Dermis microvascular lymphatic vessel endothelial cell (primary cell): ENCODE measurements at regions not wholly inside any gene's neighbourhood (a gene's known extent, or its start where the extent isn't known, plus 50 kb on each side); places are given as distances from the start of the nearest gene placed in this dataset.

Experiments used
- DNase-seq, 2 donors: peaks; one replicate each; pipeline versions ENCODE4 v3.0.0 to v3.0.0-alpha.2; 2010; ENCODE audit warnings: low read depth in 2 of 2

DNA sequence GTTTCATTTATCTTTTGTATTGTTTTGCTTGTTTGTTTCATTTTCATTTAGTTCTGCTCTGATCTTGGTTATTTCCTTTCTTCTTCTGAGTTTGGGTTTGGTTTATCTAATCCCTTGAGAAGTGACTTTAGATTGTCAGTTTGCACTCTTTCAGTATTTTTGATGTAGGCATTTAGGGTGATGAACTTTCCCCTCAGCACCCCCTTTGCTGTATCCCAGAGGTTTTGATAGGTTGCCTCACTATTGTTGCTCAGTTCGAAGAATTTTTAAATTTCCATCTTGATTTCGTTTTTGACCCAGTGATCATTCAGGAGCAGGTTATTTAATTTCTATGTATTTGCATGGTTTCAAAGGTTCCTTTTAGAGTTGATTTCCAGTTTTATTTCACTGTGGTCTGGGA lies 119.6 kb upstream of the SSTR4 start:
- DNase-seq = no peak

DNA sequence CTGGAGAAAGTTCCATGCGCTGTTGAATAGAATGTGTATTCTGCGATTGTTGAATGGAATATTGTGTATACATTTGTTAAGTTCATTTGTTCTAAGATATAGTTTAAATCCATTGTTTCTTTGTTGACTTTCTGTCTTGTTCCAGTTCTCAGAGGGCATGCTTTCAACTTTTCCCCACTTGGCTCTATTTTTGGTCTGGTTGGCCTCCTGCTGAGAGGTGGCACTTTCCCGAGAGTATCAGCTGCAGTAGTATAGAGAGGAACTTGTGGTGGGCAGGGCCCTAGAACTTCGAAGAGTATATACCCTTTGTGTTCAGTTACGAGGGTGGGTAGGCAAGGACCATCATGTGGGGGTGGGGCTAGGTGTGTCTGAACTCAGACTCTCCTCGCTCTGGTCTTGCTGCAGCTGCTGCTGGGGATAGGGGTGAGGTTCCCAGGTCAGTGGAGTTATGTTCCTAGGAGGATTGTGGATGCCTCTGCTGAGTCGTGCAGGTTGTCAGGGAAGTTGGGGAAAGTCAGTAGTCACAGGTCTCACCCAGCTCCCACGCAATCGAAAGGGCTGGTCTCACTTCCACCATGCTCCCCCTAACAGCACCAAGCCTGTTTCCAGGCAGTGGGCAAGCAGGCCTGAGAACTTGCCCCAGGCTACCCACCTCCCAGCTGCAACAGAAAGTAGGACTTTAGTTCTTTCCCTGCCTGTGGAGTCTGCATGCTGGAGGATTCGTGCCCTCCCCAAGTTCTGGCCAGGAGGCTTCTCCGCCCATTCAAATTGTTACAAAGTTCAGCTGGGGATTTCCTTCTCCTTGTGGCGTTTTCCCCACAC lies 118.9 kb upstream of the SSTR4 start:
- no peak for DNase-seq

- DNase-seq = no peak
Observed at GRCh38 chr20:22918286-22918983, 116.7 kb upstream of the SSTR4 start.

DNA sequence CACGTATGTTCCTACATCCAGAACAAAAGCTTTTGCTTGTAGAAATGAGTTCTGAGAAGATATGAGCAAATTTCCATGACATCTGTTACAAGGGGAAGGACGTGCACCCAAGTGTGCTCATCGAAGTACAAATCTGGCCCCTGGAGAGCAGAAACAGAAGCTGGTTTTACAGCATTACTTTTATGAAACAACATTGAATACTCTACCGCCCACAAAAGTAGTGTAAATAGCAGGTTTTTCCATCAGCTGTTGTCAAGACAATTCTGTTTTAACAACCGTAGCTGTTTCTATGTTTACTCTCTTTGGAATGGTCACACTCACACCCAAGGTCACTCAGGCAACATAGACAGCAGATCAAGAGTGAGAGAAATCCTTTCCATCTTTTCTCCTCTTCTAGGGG lies 114.2 kb upstream of the SSTR4 start:
- DNase-seq = no peak

- peak in 1 of 2 donors; percentile 51 for DNase-seq
Observed at GRCh38 chr20:22921595-22922421, 113.3 kb upstream of the SSTR4 start.

GRCh38 chr20:22922987-22923386 lies 112.1 kb upstream of the SSTR4 start:
- DNase-seq = no peak

DNA sequence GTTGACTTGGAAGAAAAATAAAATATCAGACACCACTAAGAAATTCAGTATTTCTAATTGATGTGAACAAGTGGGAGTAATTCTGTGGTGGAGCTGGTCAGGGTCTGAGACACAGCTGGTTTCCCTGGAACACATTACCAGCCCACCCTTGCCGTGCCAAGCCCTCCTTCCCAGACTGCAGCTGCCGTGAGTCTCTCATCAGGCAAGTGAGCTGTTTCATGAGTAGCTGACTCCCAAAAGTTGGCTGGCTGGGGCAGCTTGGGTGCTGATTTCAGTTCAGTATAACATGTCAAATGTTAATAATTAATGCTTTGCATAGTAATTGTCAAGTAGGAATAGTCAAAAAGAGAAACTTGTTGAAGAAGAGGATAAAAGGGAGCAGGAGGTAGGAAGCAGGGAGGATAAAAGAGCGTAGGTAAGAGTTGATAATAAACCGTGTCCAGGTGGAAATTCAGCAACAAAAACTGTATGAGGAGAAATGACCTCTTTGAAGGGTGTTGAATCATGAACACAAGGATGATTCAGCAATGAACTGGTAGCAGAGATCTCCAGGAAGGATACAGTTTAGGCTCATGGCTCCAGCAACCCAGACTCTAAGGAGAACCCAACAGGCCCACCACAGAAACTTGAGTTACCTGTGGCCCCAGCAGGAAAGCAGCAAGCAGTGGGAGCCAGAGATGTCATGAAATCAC lies 110.9 kb upstream of the SSTR4 start:
- no peak for DNase-seq

- no peak for DNase-seq
Observed at GRCh38 chr20:22924949-22925612, 110.0 kb upstream of the SSTR4 start.

DNA sequence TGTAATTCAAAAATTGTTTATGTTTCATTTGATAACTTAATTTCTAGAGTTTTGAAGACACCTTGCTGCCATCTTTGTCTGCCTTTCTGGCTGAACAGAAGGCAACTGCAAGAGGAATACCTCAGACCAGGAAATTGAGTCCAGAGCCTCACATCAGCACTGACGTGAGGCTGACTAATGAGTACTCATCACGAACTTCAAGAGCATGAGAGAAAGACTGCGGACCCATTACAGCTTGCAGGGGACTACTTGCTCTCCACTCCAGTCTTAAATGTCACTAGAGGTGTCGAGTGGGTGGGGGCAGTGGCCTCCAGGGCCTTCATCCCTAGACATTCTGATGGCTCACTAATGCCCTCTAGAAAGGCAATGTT lies 109.5 kb upstream of the SSTR4 start:
- no peak for DNase-seq

DNA sequence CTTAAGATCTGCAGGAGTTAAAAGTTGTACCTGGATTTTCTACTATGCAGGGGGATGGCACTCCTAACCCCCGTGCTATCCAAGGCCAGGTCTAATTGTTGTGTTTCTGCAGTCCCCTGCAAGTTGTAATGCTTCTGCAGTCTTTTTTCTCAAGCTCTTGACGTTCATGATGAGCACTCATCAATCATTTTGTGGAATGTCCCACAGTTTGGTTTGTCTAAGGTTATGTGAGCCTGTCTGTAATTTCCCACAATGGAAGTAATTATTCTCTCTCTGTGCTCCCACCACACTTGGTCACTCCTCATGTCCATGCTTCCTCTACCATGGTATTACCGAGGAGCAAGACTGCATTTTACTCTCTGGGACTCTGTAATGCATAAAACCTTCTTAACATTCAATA lies 107.6 kb upstream of the SSTR4 start:
- DNase-seq = no peak

GRCh38 chr20:22928679-22929078 lies 106.4 kb upstream of the SSTR4 start:
- no peak for DNase-seq

GRCh38 chr20:22929661-22930060 lies 105.5 kb upstream of the SSTR4 start:
- no peak for DNase-seq

DNA sequence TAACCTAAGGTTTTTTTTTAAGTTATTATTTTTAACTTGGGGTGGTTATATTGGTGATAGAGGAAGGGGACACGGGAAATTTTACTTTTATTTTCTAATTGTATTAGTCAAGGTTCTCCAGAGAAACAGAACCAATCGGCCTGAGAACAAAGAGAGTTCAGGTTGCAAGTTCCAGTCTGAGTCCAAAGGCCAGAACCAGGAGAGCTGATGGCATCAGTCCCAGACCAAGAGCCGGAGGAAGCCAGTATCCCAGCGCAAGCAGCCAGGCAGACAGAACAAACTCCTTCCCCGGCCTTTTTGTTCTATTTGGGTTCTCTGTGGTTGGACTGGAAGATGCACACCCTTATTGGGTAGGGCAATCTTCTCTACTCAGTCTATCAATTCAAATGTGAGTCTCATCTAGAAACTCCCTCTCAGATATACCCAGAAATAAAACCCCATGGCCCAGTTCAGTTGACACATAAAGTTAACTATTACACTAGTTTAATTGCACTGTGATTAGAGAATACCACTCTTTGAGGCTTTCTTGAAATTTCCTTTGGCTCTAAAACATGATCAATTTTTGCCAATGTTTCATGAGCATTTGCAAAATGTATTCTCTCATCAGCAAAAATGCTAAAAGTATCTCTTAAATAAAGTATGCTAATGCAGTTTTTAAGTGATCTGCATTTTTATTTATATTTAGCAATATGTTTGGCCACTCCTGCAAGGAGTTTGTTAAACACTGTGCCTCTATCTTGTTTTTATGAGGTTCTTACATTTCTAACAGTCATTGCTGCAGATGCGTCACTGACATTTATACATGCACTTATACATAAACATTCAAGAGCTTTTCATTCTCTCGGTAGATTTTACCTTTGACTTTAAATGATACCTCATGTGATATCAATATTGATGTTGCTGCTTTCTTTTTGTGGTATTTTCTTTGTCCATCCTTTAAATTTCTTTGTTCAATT lies 103.2 kb upstream of the SSTR4 start:
- DNase-seq = no peak

DNA sequence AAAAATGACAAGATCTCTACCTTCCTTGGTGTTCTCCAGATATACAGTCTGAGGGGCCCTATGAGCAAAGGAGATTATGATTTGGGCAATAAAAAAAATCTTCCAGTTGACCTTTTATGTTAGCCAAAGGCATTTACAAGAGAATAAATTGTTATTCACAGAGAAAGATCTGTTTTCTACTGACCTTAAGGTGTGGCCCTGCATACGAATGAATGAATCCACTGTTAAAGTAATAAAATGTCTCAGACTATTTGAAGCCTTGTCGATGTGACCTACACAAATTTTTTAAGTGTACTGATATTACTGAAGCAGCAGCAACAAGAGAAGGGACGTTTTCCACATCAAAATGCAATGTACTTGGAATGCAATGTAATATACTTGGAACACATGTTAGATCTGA lies 95.9 kb upstream of the SSTR4 start:
- DNase-seq = no peak

DNA sequence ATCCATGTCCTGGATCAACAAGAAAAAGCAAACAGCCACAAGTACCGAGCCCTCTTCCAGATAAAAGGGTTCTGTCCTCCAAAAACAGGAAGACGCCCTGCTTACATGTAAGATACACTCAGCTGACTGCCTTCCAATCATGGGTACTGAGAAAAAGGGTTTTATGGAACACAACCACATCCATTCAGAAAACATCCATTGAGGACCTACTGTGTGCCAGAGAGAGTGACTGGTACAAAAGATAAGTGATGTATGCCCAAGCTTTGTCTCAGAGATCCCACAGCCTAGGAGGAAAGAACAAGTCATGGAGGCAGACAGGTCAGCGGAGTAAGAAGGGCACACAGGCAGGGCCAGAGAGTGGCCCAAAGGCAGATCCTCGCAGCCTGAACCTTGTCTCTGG lies 94.8 kb upstream of the SSTR4 start:
- no peak for DNase-seq

DNA sequence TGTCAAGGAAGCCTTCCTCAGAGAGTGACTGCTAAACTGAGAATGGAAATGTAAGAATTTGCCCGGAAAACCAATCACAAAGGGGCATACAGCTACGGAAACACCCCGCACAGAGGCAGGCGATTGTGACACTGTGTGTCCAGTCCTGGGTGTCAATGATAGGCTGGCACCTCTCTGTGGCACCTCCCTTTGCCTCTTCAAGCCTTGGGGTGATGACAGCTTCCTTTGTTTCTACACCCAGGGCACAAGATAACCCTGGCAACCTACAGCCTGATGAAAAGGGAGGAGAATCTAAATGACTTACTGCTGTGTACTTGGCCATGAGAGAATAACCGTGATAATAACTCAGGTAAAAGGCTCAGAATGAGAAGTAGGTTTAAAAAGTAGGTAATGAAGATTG lies 93.6 kb upstream of the SSTR4 start:
- no peak for DNase-seq

GRCh38 chr20:22942742-22943141 lies 92.4 kb upstream of the SSTR4 start:
- no peak for DNase-seq

GRCh38 chr20:22944062-22944461 lies 91.0 kb upstream of the SSTR4 start:
- no peak for DNase-seq

DNA sequence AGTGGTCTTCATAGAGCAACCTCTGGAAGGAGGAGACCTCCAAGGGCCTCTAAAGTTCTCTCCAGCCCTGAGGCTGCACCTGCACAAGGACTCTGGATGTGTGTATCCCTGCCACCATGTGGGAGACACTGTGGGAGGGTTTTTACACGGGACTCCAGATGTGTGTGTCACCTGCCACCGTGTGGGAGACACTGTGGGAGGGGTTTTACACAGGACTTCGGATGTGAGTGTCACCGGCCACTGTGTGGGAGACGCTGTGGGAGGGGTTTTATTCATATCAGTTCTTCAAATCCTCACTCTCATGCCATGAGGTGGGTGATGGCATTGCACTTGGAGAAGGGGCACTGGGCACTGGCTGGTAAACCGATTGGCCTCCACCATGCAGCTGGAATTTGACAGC lies 90.2 kb upstream of the SSTR4 start:
- no peak for DNase-seq

DNA sequence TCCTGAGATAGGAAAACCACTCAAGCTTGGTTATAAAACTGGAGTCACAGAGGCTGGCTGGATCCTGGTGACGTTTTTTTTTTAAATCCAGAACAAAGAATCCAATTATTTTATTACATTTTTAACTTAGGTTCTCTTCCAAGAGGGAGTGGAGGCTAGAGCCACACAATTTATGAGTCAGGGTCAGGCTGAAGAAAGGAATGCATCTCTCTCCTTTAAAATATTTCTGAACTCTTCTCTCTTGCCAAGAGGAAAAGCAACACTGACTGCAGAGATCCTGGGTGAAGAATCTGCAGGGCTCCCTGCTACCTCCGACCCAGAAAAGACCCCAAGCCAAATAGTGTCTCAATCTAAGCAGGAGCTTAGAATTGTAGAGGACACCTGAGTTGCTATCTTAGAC lies 88.5 kb upstream of the SSTR4 start:
- DNase-seq = no peak
